ENCODE measurements at regions not wholly inside any gene's neighbourhood (a gene's known extent, or its start where the extent isn't known, plus 50 kb on each side); places are given as distances from the start of the nearest gene placed in this dataset.

DNA sequence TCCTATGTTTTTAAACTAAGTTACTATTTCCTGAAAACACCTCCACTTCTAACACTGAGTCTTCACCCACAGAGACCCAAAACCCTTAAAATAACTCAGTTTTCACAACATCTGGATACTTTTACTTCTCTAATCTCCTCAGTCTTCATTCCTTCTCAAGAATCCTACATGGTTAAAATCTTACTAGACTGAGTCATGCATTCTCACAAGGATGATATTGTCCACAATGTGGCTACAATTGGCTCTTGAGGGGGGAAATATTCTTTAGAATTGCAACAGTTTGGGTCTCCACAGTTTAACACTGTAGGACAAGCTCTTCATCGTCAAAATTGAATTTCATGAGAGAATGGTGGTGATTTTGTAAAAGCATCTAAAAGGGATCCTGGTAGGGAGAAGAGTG is 397.1 kb downstream of the SLITRK5 start:
- no peaks in the 10 kb centered on the region for H3K4me1 ChIP-seq (replicated peaks; ENCODE audit: insufficient read depth)
- H2AFZ ChIP-seq = no peak overlapping the region
- no peaks in the 10 kb centered on the region for H3K9me3 ChIP-seq (ENCODE audit: insufficient read depth, low read depth)
- intact Hi-C loops (cut with micrococcal nuclease; ENCODE audit: unreplicated experiment) = no loop called here
- DNase-seq = no peak
- H3K36me3 ChIP-seq (ENCODE audit: low read depth) = no peaks in the 10 kb centered on the region
- no peaks in the 10 kb centered on the region for H3K79me2 ChIP-seq (ENCODE audit: low read depth)
- POLR2A ChIA-PET (ENCODE audit: unreplicated experiment) = no interaction called here
- H3K27me3 ChIP-seq (ENCODE audit: insufficient read depth, low read depth) = no peaks in the 10 kb centered on the region
- no TSS peak for BruUV-seq (replicated peaks)
- H4K20me1 ChIP-seq (ENCODE audit: insufficient read depth) = no peaks in the 10 kb centered on the region
- H3K4me3 ChIP-seq = no peak overlapping the region
- no peak overlapping the region for H3K4me2 ChIP-seq
- no peaks in the 10 kb centered on the region for H3F3A ChIP-seq (ENCODE audit: insufficient read depth, low read depth)
- no peak overlapping the region for H3K27ac ChIP-seq
- TF ChIP-seq CTCF (conservative IDR thresholded peaks at IDR 0.05) (no peak), EZH2 (IDR thresholded peaks at IDR 0.05; ENCODE audit: low read depth) (no peak)
- CTCF ChIA-PET = no interaction called here
- H3K9me2 ChIP-seq (ENCODE audit: insufficient read depth) = no peaks in the 10 kb centered on the region

DNA sequence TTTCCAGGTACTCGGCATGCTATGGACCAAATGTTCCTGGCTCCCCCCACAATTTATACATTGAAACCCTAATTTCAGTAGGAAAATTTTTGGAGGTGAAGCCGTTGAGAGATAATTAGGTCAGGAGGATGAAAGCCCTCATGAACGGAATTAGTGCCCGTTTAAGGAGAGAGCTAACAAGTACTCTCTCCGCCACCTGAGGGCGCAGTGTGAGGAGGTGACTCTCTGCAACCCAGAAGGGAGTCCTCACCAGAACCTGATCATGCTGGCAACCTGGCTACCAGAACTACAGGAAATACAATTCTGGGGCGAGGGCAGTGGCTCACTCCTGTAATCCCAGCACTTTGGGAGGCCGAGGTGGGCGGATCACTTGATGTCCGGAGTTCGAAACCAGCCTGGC is 397.8 kb downstream of the SLITRK5 start:
- H3K79me2 ChIP-seq (ENCODE audit: low read depth) = no peaks in the 10 kb centered on the region
- no peak overlapping the region for H3K4me2 ChIP-seq
- ChIA-PET POLR2A (ENCODE audit: unreplicated experiment) (no interaction called here), CTCF (interaction anchor here (0.6 kb wide), 1 partner anchor 26 kb away, joined by 3 read pairs; no protein-coding TSS in a partner anchor)
- no peak overlapping the region for H2AFZ ChIP-seq
- no peak overlapping the region for H3K27ac ChIP-seq
- no peak for TF ChIP-seq EZH2 (IDR thresholded peaks at IDR 0.05; ENCODE audit: low read depth)
- no peak for TF ChIP-seq CTCF (conservative IDR thresholded peaks at IDR 0.05)
- H3F3A ChIP-seq (ENCODE audit: insufficient read depth, low read depth) = no peaks in the 10 kb centered on the region
- intact Hi-C loops (cut with micrococcal nuclease; ENCODE audit: unreplicated experiment) = no loop called here
- H3K4me1 ChIP-seq (replicated peaks; ENCODE audit: insufficient read depth) = no peaks in the 10 kb centered on the region
- H3K4me3 ChIP-seq = no peak overlapping the region
- no peak for DNase-seq
- no peaks in the 10 kb centered on the region for H3K9me3 ChIP-seq (ENCODE audit: insufficient read depth, low read depth)
- H3K9me2 ChIP-seq (ENCODE audit: insufficient read depth) = no peaks in the 10 kb centered on the region
- H4K20me1 ChIP-seq (ENCODE audit: insufficient read depth) = no peaks in the 10 kb centered on the region
- no peaks in the 10 kb centered on the region for H3K27me3 ChIP-seq (ENCODE audit: insufficient read depth, low read depth)
- no peaks in the 10 kb centered on the region for H3K36me3 ChIP-seq (ENCODE audit: low read depth)
- no TSS peak for BruUV-seq (replicated peaks)

DNA sequence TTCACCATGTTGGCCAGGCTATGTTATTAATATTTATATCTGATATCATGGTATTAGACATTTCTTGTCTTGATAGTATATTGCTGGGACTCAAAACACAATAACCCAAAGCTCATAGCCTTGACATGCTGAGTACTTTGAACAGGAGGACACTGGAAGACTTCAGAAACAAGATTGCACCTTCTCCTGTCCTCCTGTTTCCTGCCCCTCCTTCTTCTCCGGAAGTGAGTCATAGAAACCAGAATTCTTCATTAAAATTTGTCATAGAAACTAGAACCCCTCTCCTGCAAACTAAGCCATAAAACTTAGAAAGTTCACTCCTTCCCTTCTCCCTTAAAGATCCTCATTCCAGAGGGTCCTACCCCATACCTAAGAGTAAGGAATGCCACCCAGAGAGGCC is 400.2 kb downstream of the SLITRK5 start:
- no peaks in the 10 kb centered on the region for H3K79me2 ChIP-seq (ENCODE audit: low read depth)
- no peaks in the 10 kb centered on the region for H3F3A ChIP-seq (ENCODE audit: insufficient read depth, low read depth)
- intact Hi-C loops (cut with micrococcal nuclease; ENCODE audit: unreplicated experiment) = no loop called here
- H3K9me3 ChIP-seq (ENCODE audit: insufficient read depth, low read depth) = no peaks in the 10 kb centered on the region
- H3K27me3 ChIP-seq (ENCODE audit: insufficient read depth, low read depth) = no peaks in the 10 kb centered on the region
- no peak overlapping the region for H2AFZ ChIP-seq
- H3K27ac ChIP-seq = no peak overlapping the region
- POLR2A ChIA-PET (ENCODE audit: unreplicated experiment) = no interaction called here
- H3K9me2 ChIP-seq (ENCODE audit: insufficient read depth) = no peaks in the 10 kb centered on the region
- H3K4me3 ChIP-seq = no peak overlapping the region
- H4K20me1 ChIP-seq (ENCODE audit: insufficient read depth) = no peaks in the 10 kb centered on the region
- TF ChIP-seq CTCF (conservative IDR thresholded peaks at IDR 0.05) (no peak), EZH2 (IDR thresholded peaks at IDR 0.05; ENCODE audit: low read depth) (no peak)
- no peaks in the 10 kb centered on the region for H3K36me3 ChIP-seq (ENCODE audit: low read depth)
- no peak for DNase-seq
- H3K4me1 ChIP-seq (replicated peaks; ENCODE audit: insufficient read depth) = no peaks in the 10 kb centered on the region
- H3K4me2 ChIP-seq = no peak overlapping the region
- CTCF ChIA-PET = no interaction called here
- BruUV-seq (replicated peaks) = no TSS peak
